Stimulated activated CD4-positive, alpha-beta T cell treated with anti-CD3 and anti-CD28 coated beads, Interleukin-2, amount 100 ng/mL, for 4 hours (primary cell): ENCODE measurements at regions not wholly inside any gene's neighbourhood (a gene's known extent, or its start where the extent isn't known, plus 50 kb on each side); places are given as distances from the start of the nearest gene placed in this dataset.
"Not testable (repeated sequence)": the region's sequence is repeated elsewhere in the genome, so short reads cannot be mapped to it uniquely, and the experiment has no call there.

ENCODE experiments used
- DNase-seq: peaks from one replicate; pipeline ENCODE4 v3.0.0-alpha.2; 2020; ENCODE audit warnings: low read depth

- no peak for DNase-seq
These were observed 136.6 kb upstream of the SHH start for GRCh38 chr7:155948845-155949244.

- no peak for DNase-seq
These were observed 136.2 kb upstream of the SHH start for GRCh38 chr7:155948423-155948822.

GRCh38 chr7:155947051-155947450 is 134.8 kb upstream of the SHH start:
- no peak for DNase-seq

- no peak for DNase-seq
These were observed 133.5 kb upstream of the SHH start for GRCh38 chr7:155945670-155946325.

DNA sequence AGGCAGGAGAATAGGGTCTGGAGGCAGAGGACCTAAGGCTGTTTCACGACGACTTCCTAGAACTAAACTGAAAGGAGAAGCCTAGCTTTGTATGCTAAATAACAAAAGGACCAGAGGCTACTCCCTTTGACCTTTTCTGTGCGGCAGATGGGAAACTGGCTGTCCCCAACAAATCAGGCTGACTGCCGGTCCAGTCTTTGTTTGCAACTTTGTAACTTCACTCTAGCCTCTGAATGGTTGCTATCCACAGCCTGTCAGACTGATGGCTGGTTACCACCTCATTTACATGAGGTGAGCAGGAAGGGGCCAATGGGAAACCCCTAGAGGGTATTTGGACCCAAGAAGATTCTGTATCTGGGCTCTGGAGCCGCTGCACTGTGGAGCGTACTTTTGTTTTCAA is 132.6 kb upstream of the SHH start:
- DNase-seq: no peak

DNA sequence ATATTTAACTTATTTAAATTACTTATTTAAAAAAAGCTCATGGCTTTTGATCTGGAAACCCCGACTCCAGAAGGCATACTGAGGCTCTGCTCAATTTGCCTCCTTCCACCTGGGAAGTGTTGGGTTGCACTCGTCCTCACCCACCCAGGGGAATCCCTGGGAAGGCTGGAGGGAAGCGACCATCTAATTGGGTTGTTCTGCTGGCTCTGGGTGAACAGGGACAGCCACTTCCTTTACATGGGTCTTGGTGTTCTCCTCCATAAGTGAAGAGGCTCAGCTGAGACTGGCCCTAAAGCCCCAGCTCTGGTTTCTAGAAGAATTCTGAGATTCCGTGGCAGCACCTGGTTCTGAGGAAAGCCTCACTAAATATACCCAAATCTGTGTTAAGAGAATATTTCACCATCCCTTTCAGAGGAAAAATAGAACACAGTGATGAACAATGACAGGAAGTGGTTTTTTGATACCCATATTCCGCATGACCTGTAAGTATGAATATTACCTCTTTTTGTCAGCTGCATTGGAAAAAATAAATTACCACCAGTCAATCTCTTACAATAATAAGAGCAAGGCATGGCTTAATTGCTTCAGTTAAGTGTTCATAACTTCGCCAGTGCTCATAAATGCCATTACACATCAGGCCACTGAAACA is 131.1 kb upstream of the SHH start:
- DNase-seq: no peak

DNA sequence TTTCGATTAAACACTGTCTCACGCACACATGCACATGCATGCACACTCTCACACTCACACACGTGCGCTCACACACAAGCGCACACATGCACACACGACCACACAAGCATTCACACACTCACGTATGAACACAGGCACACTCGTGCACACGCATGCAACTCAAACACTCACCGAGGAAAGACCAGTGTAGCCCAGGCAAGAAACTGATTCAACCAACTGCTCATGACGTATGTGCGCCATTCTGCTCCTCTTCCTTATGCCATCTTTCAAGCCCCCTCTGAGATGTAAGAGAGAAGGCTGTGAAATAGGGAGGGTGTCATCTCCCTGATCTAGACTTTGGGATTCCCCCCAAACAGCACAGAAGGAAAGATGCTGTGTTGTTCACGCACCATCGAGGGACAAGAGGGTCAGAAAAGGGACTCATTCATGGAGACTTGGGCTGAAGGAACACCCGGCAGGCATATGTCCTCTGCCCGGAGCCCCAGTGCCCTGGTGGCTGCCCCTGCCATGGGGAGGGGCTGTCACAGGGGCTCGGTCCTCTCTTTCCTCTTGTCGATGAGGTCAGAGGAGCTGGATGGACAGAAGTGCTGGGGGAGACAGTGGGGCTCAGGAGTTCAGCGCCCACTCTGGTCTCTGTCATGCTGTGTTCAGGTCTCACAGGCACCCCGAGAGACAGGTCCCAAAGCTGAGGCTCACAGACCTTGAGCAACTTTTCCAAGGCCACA is 130.1 kb upstream of the SHH start:
- no peak for DNase-seq

- DNase-seq: no peak
These were observed 129.4 kb upstream of the SHH start for GRCh38 chr7:155941688-155942087.

- no peak for DNase-seq
These were observed 127.1 kb upstream of the SHH start for GRCh38 chr7:155939350-155939749.

GRCh38 chr7:155938129-155938528 is 125.9 kb upstream of the SHH start:
- no peak for DNase-seq

- no peak for DNase-seq
These were observed 123.5 kb upstream of the SHH start for GRCh38 chr7:155935726-155936125.

- no peak for DNase-seq
These were observed 122.8 kb upstream of the SHH start for GRCh38 chr7:155935005-155935557.

DNA sequence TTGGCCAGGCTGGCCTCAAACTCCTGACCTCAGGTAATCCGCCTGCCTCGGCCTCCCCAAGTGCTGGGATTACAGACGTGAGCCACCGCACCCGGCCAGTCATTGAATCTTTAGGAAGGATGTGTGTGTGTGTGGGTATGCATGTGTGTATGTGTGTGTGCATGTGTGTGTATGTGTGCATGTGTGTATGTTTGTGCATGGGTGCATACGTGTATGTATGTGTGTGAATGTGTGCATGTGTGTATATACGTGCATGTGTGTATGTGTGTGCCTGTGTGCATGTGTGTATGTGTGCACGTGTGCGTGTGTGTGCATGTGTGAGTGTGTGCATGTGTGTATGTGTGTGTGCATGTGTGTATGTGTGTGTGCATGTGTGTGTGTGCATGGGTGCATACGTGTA is 120.1 kb upstream of the SHH start:
- DNase-seq: not testable (repeated sequence)

GRCh38 chr7:155931396-155932085 is 119.3 kb upstream of the SHH start:
- DNase-seq: no peak

- no peak for DNase-seq
These were observed 118.3 kb upstream of the SHH start for GRCh38 chr7:155930527-155930926.

DNA sequence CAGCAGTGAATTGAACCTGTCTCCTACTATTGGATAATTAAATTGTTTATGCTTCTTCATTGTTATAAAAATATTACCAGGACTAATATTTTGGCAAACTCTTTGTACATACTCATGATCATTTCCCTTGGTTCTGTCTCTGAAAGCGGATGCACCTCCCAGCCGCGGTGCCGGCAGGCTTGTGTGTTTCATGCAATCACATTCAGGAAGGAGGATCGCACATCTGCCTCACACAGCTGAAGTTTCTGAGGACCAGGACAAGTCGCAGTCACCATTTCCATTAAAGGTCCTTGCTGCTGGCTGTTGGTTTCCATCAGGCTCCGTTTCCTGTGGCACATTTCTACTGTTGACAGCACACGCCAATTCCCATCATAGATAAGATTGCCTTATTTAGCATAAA is 117.8 kb upstream of the SHH start:
- no peak for DNase-seq

- DNase-seq: no peak
These were observed 116.3 kb upstream of the SHH start for GRCh38 chr7:155928583-155928982.

DNA sequence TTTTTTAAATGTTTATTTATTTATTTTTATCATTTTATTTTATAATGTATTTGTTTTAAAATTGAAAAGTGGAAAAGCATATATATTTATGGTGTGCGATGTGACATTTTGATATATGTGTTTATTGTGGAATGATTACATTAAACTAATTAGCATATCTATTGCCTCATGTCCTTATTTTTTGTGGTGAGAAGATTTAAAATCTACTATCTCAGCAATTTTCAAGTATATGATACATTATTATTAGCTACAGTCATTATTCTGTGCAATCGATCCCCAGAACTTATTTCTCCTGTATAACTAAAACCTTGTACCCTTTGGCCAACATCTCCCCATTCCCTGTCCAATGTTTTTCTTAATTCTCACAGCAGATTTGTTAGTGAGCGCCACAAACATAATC is 115.6 kb upstream of the SHH start:
- DNase-seq: no peak

DNA sequence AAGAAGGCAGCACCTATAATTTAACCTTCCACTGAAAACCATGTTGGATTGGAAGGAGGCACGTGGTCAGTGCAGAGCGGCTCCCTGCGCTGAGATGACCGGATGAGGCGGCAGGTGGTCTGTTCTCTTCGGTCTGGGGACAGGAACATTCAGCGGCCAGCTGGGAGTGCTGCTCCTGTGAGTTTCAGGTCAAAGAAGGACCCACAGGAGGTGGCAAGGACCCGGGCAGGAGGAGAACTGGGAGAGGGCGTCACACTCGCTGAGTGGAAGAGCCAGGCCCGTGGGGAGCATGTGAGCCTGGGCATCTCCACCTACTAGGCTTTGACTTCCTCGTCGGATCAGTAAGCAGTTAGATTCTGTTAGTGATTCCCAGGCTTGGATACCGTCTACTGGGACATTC is 113.4 kb upstream of the SHH start:
- no peak for DNase-seq

GRCh38 chr7:155922067-155922816 is 110.0 kb upstream of the SHH start:
- no peak for DNase-seq

- no peak for DNase-seq
These were observed 109.5 kb upstream of the SHH start for GRCh38 chr7:155921804-155922066.
